ENCODE measurements at regions not wholly inside any gene's neighbourhood (a gene's known extent, or its start where the extent isn't known, plus 50 kb on each side); places are given as distances from the start of the nearest gene placed in this dataset.

DNA sequence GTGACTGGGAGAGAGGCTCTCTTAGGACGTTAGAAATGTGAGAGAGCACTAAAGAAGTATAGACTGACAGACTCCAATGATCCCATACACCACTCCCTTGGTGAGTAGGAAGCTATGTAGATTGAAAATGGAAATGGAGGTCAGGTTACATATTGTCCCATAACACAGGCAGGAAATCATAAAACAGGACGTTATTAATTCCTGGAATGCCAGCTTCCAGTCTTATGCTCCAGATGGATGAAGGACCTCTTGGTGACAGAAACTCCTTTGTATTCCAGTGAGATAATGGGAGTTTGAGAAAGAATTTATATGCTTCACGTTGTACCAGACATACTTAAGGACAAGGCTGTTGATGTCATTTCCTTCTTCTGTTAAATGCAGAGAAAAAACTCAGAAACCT is 338.2 kb upstream of the ITGA1 start:
- Histone ChIP-seq H3K9me2 (replicated peaks; ENCODE audit: low read depth, low read length) (no peaks in the 10 kb centered on the region), H3K79me2 (ENCODE audit: insufficient read depth, low read length) (no peaks in the 10 kb centered on the region), H3K9me3 (ENCODE audit: insufficient read depth, low read depth, low read length) (no peaks in the 10 kb centered on the region), H3F3A (ENCODE audit: low read depth) (no peaks in the 10 kb centered on the region), H4K20me1 (ENCODE audit: insufficient read depth, low read length, poor library complexity, severe bottlenecking) (no peaks in the 10 kb centered on the region), H3K4me1 (ENCODE audit: insufficient read depth, low read length, poor library complexity, severe bottlenecking) (peaks cover 32% of the 10 kb centered on the region), H3K36me3 (ENCODE audit: insufficient read depth, low read length) (no peaks in the 10 kb centered on the region), H3K27me3 (ENCODE audit: insufficient read depth, low read length, poor library complexity, severe bottlenecking) (no peaks in the 10 kb centered on the region), H2AFZ (ENCODE audit: low read length) (peak overlapping the region; percentile 50), H3K4me2 (ENCODE audit: low read depth, low read length, poor library complexity, severe bottlenecking) (peak overlapping the region; percentile 15), H3K9ac (ENCODE audit: low read depth, low read length, poor library complexity, severe bottlenecking) (no peak overlapping the region), H3K4me3 (ENCODE audit: low read length, poor library complexity, severe bottlenecking) (no peak overlapping the region)
- TF ChIP-seq, protein P1, sequence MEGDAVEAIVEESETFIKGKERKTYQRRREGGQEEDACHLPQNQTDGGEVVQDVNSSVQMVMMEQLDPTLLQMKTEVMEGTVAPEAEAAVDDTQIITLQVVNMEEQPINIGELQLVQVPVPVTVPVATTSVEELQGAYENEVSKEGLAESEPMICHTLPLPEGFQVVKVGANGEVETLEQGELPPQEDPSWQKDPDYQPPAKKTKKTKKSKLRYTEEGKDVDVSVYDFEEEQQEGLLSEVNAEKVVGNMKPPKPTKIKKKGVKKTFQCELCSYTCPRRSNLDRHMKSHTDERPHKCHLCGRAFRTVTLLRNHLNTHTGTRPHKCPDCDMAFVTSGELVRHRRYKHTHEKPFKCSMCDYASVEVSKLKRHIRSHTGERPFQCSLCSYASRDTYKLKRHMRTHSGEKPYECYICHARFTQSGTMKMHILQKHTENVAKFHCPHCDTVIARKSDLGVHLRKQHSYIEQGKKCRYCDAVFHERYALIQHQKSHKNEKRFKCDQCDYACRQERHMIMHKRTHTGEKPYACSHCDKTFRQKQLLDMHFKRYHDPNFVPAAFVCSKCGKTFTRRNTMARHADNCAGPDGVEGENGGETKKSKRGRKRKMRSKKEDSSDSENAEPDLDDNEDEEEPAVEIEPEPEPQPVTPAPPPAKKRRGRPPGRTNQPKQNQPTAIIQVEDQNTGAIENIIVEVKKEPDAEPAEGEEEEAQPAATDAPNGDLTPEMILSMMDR (conservative IDR thresholded peaks at IDR 0.05; ENCODE audit: low read length): no peak
- no peak for TF ChIP-seq EZH2phosphoT487 (IDR thresholded peaks at IDR 0.05; ENCODE audit: borderline replicate concordance)

DNA sequence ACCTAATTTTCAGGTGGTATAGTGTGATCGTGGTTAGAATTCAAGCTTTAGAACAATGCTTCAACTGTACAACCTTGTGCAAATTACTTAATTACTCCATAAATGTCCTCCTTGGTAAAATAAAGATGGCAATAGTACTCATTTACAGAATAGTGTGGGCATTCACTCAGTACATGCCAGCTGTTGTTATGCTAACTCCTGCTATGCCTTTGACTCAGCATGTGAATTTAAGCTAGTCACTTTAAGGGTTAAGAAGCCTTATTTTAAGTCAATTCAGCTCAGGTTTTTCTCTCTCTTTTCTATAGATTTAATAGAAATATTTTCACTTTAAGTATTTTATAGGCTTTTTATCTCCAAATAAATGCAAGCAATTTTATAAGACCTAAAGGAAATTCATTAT is 335.6 kb upstream of the ITGA1 start:
- TF ChIP-seq, protein P1 (conservative IDR thresholded peaks at IDR 0.05; ENCODE audit: low read length): no peak
- TF ChIP-seq EZH2phosphoT487 (IDR thresholded peaks at IDR 0.05; ENCODE audit: borderline replicate concordance): no peak

DNA sequence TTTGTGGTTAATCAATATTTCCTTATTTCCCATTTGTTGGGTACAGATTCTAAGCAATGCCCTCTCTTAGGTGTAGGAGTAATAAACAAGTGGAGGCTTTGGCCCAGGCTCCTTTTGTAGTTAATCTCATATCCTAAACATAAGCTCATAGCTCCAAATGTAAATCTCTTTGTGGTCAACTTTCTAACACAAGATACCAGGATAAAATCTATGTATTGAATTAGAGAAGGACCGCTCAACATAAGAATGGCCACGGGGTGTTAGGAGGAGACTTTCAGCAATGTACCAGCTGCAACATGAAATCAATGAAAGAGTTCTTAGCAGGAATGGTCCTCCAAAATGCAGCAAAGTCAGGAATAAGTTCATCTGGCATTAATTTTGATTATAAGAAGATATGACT is 334.5 kb upstream of the ITGA1 start:
- TF ChIP-seq, protein P1 (conservative IDR thresholded peaks at IDR 0.05; ENCODE audit: low read length): no peak
- no peak for TF ChIP-seq EZH2phosphoT487 (IDR thresholded peaks at IDR 0.05; ENCODE audit: borderline replicate concordance)
- no peaks in the 10 kb centered on the region for H3F3A ChIP-seq (ENCODE audit: low read depth)
- H3K36me3 ChIP-seq (ENCODE audit: insufficient read depth, low read length): no peaks in the 10 kb centered on the region
- H3K27me3 ChIP-seq (ENCODE audit: insufficient read depth, low read length, poor library complexity, severe bottlenecking): no peaks in the 10 kb centered on the region
- no peak overlapping the region for H3K4me2 ChIP-seq (ENCODE audit: low read depth, low read length, poor library complexity, severe bottlenecking)
- no peaks in the 10 kb centered on the region for H3K9me2 ChIP-seq (replicated peaks; ENCODE audit: low read depth, low read length)
- peaks cover 13% of the 10 kb centered on the region for H3K4me1 ChIP-seq (ENCODE audit: insufficient read depth, low read length, poor library complexity, severe bottlenecking)
- H4K20me1 ChIP-seq (ENCODE audit: insufficient read depth, low read length, poor library complexity, severe bottlenecking): no peaks in the 10 kb centered on the region
- H3K79me2 ChIP-seq (ENCODE audit: insufficient read depth, low read length): no peaks in the 10 kb centered on the region
- H3K4me3 ChIP-seq (ENCODE audit: low read length, poor library complexity, severe bottlenecking): no peak overlapping the region
- no peaks in the 10 kb centered on the region for H3K9me3 ChIP-seq (ENCODE audit: insufficient read depth, low read depth, low read length)
- H3K9ac ChIP-seq (ENCODE audit: low read depth, low read length, poor library complexity, severe bottlenecking): no peak overlapping the region
- no peak overlapping the region for H2AFZ ChIP-seq (ENCODE audit: low read length)

More for the DNA sequence above, 335.6 kb upstream of the ITGA1 start:
- Histone ChIP-seq H3K4me3 (ENCODE audit: low read length, poor library complexity, severe bottlenecking) (no peak overlapping the region), H3K27me3 (ENCODE audit: insufficient read depth, low read length, poor library complexity, severe bottlenecking) (no peaks in the 10 kb centered on the region), H3K9me2 (replicated peaks; ENCODE audit: low read depth, low read length) (no peaks in the 10 kb centered on the region), H3K9me3 (ENCODE audit: insufficient read depth, low read depth, low read length) (no peaks in the 10 kb centered on the region), H3K36me3 (ENCODE audit: insufficient read depth, low read length) (no peaks in the 10 kb centered on the region), H4K20me1 (ENCODE audit: insufficient read depth, low read length, poor library complexity, severe bottlenecking) (no peaks in the 10 kb centered on the region), H3K79me2 (ENCODE audit: insufficient read depth, low read length) (no peaks in the 10 kb centered on the region), H3K4me1 (ENCODE audit: insufficient read depth, low read length, poor library complexity, severe bottlenecking) (peaks cover 16% of the 10 kb centered on the region), H3K4me2 (ENCODE audit: low read depth, low read length, poor library complexity, severe bottlenecking) (no peak overlapping the region), H3F3A (ENCODE audit: low read depth) (no peaks in the 10 kb centered on the region), H3K9ac (ENCODE audit: low read depth, low read length, poor library complexity, severe bottlenecking) (no peak overlapping the region), H2AFZ (ENCODE audit: low read length) (no peak overlapping the region)

Measured in Loucy (cell line).